MG63 (cell line): ENCODE measurements at regions not wholly inside any gene's neighbourhood (a gene's known extent, or its start where the extent isn't known, plus 50 kb on each side); places are given as distances from the start of the nearest gene placed in this dataset.

ENCODE experiments used
- DNase-seq: peaks from one replicate; pipeline ENCODE4 v3.0.0-alpha.2; 2020
- H3K27me3 ChIP-seq: fragments of 250-450 bp; sonication (Bioruptor Pico); 2 replicates; pipeline ENCODE4 v1.5.1; 2020; ENCODE audit warnings: mild to moderate bottlenecking, moderate library complexity
- H3K36me3 ChIP-seq: fragments of 250-450 bp; sonication (Bioruptor Pico); 2 replicates; pipeline ENCODE4 v1.5.1; 2020; ENCODE audit warnings: mild to moderate bottlenecking, moderate library complexity
- H3K4me3 ChIP-seq: fragments of 250-450 bp; sonication (Bioruptor Pico); 2 replicates; pipeline ENCODE4 v1.5.1; 2020; ENCODE audit warnings: mild to moderate bottlenecking, moderate library complexity
- H3K9me3 ChIP-seq: fragments of 250-450 bp; sonication (Bioruptor Pico); 2 replicates; pipeline ENCODE4 v1.5.1; 2020; ENCODE audit warnings: mild to moderate bottlenecking, moderate library complexity

DNA sequence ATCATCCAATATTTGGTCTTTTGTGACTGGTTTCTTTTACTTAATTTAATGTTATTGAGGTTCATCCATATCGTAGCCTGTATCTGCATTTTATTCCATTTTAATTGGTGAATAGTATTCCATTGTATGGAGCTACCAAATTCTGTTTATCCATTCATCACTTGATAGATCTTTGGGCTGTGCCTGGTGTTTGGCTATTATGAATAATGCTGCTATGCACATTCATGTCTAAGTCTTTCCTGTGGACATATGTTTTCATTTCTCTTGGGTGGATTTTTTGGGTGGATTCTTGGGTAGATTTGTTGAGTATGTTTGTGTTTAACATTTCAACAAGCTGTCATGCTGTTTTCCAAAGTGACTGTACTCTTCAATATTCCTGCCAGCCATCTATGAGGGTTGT, 52.5 kb upstream of the NEDD4L start:
- H3K4me3 ChIP-seq = no peak overlapping the region
- H3K9me3 ChIP-seq = no peaks in the 10 kb centered on the region; the same call in 1 of the 2 replicates
- DNase-seq = no peak
- H3K36me3 ChIP-seq = no peaks in the 10 kb centered on the region
- no peaks in the 10 kb centered on the region for H3K27me3 ChIP-seq

DNA sequence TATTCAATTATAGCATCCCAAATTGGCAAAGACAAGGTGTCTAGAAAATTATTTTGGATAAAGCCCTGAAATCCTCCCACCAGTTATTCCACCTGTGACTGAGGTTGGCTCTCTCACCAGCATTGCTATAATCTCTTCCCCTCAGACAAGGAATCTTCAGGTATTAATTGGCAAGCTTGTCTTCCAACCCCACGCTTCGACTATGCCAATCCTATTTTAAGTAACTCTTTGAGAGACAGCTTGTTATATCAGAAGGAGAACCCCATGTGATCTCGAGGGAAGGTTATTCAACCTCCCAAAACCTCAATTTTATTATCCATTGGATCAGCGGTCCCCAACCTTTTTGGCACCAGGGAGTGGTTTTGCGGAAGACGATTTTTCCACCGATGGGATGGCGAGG, 54.5 kb upstream of the NEDD4L start:
- H3K4me3 ChIP-seq = no peak overlapping the region
- no peaks in the 10 kb centered on the region for H3K36me3 ChIP-seq
- H3K9me3 ChIP-seq = no peaks in the 10 kb centered on the region; the same call in 1 of the 2 replicates
- H3K27me3 ChIP-seq = no peaks in the 10 kb centered on the region
- no peak for DNase-seq

DNA sequence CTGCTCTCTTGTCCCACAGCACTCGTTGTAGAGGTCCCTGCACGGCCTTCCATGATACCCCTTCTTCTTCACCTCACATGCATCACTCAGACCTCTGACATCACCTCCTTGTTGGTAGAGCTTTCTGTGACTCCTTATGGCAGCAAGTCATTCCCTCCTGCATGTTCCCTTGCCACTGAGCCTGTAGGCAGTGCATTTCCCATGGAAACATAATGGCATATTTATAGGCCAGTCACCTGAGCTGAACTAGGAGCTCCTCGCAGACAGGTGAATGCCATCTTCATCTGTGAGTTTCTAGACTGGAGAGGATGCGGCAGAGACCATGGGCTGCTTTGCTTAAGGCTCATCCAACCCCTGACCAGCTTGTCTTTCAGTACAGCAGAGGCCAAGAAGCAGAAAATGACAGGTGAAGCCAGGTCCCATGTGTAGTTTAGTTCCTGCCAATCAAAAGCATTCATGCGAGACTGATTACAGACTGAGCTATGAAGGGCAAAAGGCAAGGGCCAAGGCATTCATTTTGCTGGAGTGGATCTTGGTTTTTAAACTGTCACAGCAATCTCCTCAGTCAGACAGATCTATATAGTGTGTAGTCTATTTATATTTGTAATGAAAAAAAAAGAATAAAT, 59.4 kb upstream of the NEDD4L start:
- Histone ChIP-seq H3K9me3 (no peaks in the 10 kb centered on the region; the same call in 1 of the 2 replicates), H3K4me3 (no peak overlapping the region), H3K27me3 (no peaks in the 10 kb centered on the region), H3K36me3 (no peaks in the 10 kb centered on the region)
- no peak for DNase-seq

DNA sequence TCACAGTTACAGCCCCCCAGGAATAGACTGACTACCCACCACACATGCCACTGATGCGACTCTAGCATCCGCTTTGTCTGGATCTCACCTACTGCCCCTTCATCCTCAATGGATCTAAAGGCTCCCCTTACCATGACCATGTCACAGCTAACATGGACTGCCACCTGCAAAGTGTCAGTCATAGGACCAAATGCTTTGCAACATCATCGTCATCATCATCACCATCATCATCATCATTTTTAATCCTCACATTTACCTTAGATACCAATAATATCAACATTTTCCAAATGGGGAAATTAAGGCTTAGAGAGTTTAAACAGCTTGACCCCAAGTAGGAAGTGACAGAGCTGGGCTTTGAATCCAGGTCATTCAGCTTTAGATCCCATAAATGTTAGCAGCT, 60.1 kb upstream of the NEDD4L start:
- no peak for DNase-seq
- H3K27me3 ChIP-seq = no peaks in the 10 kb centered on the region
- H3K9me3 ChIP-seq = no peaks in the 10 kb centered on the region; the same call in 1 of the 2 replicates
- no peaks in the 10 kb centered on the region for H3K36me3 ChIP-seq
- no peak overlapping the region for H3K4me3 ChIP-seq

DNA sequence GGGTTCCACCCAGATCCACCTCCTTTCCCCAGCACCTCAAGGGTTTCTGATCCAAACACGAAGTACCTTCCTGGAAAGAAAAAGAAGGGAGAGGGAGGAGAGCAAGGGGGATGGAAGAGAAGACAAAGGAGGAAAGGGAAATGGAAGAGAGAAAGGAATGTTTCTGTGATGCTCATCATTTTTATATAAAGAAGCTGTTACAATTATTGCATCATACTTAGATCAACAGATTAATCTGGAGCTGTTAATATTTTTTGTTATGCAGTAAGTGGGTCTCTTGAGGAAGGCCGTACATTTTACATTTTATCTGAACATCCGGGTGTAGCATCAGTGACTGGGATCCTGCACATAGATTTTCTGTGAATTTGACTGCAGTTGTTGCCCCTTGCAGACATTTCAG, 60.6 kb upstream of the NEDD4L start:
- DNase-seq = no peak
- H3K36me3 ChIP-seq = no peaks in the 10 kb centered on the region
- H3K9me3 ChIP-seq = no peaks in the 10 kb centered on the region; the same call in 1 of the 2 replicates
- H3K4me3 ChIP-seq = no peak overlapping the region
- H3K27me3 ChIP-seq = no peaks in the 10 kb centered on the region

DNA sequence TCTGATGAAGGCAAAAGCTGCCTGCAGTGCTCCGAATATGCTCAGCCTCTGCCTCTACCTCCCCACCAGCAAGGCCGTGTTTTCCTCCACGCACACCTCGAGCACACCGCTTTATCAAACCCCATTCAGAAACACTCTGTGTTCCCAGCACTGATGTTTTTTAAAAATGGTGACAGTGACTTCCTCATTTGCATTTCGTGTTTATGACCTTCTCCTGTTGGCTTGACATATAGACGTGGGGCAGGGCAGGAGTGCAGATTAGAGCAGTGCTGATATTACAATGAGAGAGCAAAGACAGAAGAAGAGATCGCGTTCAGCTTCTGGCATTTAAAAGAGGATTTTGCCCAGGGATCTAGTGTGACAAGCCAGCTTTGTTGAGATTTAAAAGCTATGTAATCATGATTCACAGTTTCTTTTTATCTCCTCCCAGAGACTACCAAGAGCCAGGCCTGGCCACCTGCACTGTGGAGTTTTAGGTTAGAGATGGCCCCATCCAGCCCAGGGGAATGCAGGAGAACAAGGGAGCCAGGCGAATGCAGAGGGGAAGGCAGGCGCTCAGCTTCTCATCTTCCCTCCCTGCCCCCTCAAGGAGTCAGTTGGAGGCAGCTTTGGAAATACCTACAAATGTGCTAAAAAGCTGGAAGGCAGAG, 61.5 kb upstream of the NEDD4L start:
- Histone ChIP-seq H3K27me3 (no peaks in the 10 kb centered on the region), H3K9me3 (no peaks in the 10 kb centered on the region; the same call in 1 of the 2 replicates), H3K4me3 (no peak overlapping the region), H3K36me3 (no peaks in the 10 kb centered on the region)
- DNase-seq = no peak

DNA sequence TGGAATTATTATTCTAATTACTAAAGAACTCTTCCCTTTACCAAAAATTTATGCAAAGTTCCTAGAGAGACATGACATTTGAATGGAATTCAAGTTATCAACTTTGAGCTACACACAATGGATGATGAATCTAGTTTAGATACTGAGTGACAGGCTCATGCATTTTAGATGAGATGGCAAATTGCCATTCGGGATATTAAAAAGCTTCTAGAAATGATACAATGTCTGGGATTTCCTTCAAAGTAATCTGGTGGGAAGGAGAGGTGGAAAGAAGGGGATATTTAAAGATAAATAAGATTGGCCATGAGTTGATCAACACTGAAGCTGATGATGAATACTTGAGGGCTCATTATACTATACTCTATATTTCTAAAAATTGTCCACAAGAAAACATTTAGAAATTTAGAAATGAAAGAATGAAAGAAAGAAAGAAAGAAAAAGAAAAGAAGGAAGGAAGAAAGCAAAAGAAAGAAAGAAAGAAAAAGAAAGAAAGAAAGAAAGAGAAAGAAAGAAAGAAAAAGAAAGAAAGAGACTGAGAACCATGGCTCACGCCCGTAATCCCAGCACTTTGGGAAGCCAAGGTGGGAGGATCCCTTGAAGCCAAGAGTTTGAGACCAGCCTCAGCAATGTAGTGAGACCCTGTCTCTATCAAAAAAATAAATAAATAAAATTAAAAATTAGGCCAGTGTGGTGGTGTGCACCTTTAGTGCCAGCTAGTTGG, 62.6 kb upstream of the NEDD4L start:
- Histone ChIP-seq H3K36me3 (no peaks in the 10 kb centered on the region), H3K9me3 (no peaks in the 10 kb centered on the region), H3K4me3 (no peak overlapping the region), H3K27me3 (no peaks in the 10 kb centered on the region)
- DNase-seq = no peak

DNA sequence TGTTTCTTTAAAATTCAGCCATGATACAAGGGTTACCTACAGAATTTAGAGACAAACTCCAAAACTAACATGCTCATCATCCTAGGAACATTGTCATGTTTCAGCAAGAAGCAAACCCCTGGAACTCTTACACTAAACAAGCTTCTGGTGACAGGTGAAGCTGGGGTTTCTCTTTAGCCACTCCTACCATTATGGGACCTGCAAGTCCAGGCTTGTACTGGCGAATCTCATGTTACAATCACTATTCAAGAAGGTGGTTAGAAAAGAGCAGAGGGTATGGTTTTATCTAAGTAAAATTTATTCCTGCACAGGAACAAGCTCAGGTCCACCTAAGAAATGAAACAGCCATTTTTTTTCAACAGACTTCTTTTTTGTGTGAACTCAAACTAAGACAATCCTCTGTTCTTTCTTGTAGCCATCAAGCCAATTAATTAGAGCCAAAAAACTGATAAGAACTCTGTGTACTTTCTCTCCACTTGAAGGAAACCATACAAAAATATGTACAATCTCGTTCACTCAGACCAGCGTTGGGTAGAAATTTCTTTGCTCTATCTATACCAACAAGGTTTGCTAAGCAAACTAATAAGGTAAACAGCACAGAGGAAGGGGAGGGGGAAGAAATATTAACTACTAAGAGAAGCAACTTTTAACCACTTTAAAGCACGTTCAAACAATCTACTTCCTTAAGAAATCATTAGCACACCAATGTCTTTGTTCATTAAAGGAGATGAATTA, 63.3 kb upstream of the NEDD4L start:
- H3K27me3 ChIP-seq = no peaks in the 10 kb centered on the region
- H3K4me3 ChIP-seq = no peak overlapping the region
- DNase-seq = no peak
- no peaks in the 10 kb centered on the region for H3K36me3 ChIP-seq
- H3K9me3 ChIP-seq = no peaks in the 10 kb centered on the region

DNA sequence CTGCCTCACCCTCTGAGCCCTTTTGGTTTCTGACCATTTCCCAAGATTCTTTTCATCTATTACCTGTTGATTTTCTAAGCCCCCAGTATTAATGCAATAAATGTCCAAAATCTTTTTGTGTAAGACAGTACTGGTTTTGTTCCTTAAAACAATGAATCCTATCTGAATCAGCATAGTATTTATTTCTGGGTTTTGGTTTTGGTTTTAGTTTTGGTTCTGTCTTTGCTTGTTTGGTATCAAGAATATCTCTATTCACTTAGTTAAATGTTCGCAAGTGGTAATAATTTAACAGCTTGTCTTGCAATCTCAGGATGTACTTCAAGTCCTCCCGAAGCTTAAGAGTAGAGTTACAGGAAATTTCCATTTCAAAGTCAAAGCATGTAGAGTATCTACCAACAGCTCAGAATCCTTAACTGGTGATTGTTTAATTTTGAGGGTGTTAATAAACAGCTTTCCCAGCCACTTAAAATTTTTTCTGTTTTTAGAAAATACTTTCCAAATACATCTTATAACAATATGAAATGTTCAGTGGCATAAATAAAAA, 67.7 kb upstream of the NEDD4L start:
- Histone ChIP-seq H3K27me3 (no peaks in the 10 kb centered on the region), H3K4me3 (no peak overlapping the region), H3K36me3 (no peaks in the 10 kb centered on the region), H3K9me3 (no peaks in the 10 kb centered on the region)
- DNase-seq = no peak

DNA sequence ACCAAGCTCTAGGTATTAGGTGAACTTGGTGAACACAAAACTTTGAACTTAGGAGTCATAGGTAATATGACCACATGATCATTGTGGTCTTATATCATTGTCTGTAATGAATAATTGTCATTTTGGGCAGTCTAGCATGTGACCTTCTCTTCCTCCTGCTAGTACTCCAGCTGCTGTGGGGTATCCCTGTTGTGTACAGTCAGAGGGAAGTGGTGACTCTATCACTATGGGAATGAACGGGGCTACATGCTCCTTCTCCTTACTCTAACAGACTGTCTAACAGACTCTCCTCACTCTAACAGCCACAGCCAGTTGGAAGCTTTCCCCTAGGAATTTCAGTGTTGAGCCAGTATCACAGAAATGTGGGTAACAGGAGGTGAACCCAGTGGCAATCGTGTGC, 68.2 kb upstream of the NEDD4L start:
- H3K36me3 ChIP-seq = no peaks in the 10 kb centered on the region
- H3K9me3 ChIP-seq = no peaks in the 10 kb centered on the region
- no peaks in the 10 kb centered on the region for H3K27me3 ChIP-seq
- no peak for DNase-seq
- no peak overlapping the region for H3K4me3 ChIP-seq

DNA sequence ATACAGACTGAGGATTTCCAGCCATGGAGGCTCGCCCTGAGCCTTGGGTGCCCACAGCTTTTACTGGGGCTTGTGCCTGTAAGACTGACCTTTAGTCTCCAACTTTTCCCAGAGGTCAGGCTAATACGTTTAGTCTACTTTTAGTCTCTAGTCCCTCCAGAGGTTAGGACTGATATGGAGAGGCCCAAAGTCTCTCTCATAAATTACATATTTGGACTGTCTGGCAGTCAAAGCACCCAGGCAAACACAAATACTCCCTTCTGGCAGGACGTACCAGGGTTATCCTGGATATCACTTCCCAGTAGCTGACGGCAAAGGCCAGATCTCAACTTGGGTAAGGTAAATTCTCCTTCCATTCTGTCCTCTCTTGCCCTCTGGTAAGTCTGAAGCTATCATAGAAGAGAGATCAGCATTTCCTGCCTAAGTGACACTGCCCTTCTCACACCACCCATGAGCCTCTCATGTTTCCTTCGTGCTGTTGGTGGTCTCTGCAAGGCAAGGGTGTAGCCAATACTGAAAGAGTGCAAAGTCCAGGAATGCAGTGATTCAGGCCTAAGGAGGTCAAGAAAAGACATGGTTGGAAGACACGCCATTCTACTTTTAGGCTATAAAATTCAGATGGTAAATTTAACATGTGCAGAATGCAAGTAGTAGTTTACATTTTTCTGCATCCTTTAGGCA, 69.3 kb upstream of the NEDD4L start:
- Histone ChIP-seq H3K36me3 (no peaks in the 10 kb centered on the region), H3K4me3 (no peak overlapping the region), H3K27me3 (no peaks in the 10 kb centered on the region), H3K9me3 (no peaks in the 10 kb centered on the region)
- no peak for DNase-seq

DNA sequence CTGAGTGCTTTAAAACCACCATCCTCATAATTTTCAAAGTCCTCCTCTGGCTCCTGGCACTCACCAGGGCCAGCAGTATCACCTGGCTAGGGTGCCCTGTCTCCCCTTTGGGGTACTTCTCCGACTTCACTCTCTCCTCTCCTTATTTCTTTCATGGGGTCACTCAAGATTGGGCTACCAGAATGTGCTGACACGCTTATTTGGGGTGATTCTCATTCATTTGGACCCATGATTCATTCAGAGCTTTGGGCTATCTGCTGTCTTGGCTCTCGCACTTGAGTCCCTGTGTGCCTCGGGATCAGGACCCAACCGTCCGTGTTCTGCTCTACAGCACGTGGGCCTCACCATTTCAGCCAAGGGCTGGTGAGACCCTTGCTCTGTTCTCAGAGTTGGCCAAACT, 70.1 kb upstream of the NEDD4L start:
- H3K27me3 ChIP-seq = no peaks in the 10 kb centered on the region
- no peak for DNase-seq
- H3K36me3 ChIP-seq = no peaks in the 10 kb centered on the region
- H3K4me3 ChIP-seq = no peak overlapping the region
- no peaks in the 10 kb centered on the region for H3K9me3 ChIP-seq

DNA sequence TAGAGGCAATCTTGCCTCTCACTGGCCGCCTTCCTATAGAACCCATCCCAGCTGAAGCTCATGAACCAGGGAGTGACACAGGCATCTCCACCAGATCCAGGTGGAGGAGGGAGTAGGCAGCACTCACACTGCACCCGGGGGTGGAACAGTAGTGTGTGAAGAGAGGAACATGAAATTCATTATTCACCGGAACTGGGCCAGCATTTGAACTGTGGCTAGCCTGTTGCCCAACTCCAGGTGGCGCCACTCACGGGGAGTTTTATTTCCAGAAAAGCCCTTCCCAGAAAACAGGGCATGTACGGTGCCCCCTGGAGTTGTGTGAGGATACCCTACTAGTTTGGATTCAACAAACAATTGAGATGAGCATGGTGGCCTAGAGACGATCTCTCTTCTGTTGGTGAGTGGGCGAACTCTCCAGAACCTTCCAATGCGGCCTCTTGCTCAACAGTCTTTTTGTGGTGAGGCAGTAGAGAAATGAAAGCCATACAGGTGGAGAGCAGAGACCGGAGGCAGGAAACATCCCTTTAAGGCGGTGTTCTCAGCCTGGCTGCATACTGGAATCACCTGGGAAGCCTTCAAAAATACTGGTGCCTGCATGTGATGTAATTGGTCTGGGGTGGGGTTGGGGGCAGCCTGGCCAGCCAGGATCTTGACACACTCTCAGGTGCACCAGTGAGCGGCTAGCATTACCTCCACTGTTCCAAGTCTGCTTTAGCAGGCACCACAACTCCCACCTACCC, 73.5 kb upstream of the NEDD4L start:
- Histone ChIP-seq H3K27me3 (no peaks in the 10 kb centered on the region), H3K36me3 (no peaks in the 10 kb centered on the region), H3K9me3 (no peaks in the 10 kb centered on the region), H3K4me3 (no peak overlapping the region)
- peak; percentile 15 for DNase-seq

DNA sequence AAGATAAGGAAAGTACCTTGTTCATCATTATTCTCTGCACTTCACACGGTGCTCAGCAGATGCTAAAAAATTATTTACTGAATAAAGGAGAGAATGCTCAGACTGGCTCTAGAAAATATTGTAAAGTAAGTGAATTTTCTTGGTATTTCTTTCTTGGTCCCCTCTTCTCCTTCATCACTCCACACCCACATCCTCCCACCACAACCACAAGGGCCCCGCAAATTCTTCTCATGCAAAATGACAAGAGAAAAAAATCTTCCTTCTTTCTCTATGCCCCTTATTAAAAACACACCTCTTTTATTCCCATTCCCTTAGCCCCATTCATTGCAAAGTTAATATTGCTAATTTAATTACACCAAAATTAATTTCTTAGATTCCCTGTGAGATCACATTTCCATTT, 74.2 kb upstream of the NEDD4L start:
- Histone ChIP-seq H3K4me3 (no peak overlapping the region), H3K27me3 (no peaks in the 10 kb centered on the region), H3K36me3 (no peaks in the 10 kb centered on the region), H3K9me3 (no peaks in the 10 kb centered on the region)
- no peak for DNase-seq

DNA sequence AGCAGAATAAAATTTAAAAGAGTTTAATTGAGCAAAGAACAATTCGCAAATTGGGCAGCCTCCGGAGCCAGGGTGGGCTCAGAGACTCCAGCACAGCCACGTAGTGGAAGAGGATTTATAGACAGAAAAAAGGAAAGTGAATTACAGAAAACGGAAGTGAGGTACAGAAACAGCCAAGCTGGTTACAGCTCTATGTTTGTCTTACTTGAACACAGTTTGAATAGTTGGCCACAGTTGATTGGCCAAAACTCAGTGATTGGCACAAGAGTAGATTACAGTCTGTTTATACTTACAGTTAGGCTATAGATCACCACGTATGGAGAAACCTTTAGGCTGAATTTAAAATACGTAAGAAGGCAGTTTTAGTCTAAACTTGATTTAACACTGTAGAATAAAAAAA, 78.8 kb upstream of the NEDD4L start:
- no peak overlapping the region for H3K4me3 ChIP-seq
- no peaks in the 10 kb centered on the region for H3K36me3 ChIP-seq
- no peaks in the 10 kb centered on the region for H3K27me3 ChIP-seq
- no peak for DNase-seq
- H3K9me3 ChIP-seq = no peaks in the 10 kb centered on the region
